Nephron progenitor cell (in vitro differentiated cells): ENCODE measurements at regions not wholly inside any gene's neighbourhood (a gene's known extent, or its start where the extent isn't known, plus 50 kb on each side); places are given as distances from the start of the nearest gene placed in this dataset.

ENCODE experiments used
- DNase-seq: peaks from one replicate; pipeline ENCODE4 v3.0.0; 2021
- H3K27ac Mint-ChIP-seq: 2 replicates; pipeline ENCODE4 v1.8.0; 2021; ENCODE audit warnings: mild to moderate bottlenecking, moderate library complexity, mixed read lengths
- H3K27me3 Mint-ChIP-seq: 2 replicates; pipeline ENCODE4 v1.8.0; 2021; ENCODE audit warnings: mild to moderate bottlenecking, low read depth, mixed read lengths; ENCODE audit not compliant: poor library complexity
- H3K36me3 Mint-ChIP-seq: 2 replicates; pipeline ENCODE4 v1.8.0; 2021; ENCODE audit warnings: low read depth, mixed read lengths
- H3K4me1 Mint-ChIP-seq: 2 replicates; pipeline ENCODE4 v1.8.0; 2021; ENCODE audit warnings: mixed read lengths
- H3K4me3 Mint-ChIP-seq: 2 replicates; pipeline ENCODE4 v1.8.0; 2021; ENCODE audit warnings: mild to moderate bottlenecking, moderate library complexity, mixed read lengths
- H3K9me3 Mint-ChIP-seq: 2 replicates; pipeline ENCODE4 v1.8.0; 2021; ENCODE audit warnings: mild to moderate bottlenecking, moderate library complexity, mixed read lengths
- TF ChIP-seq, protein P1 (sequence below): fragments of 200-600 bp; sonication (generic); IDR thresholded peaks from 2 replicates; pipeline ENCODE4 v1.5.0; 2021; ENCODE audit warnings: antibody characterized with exemption

DNA sequence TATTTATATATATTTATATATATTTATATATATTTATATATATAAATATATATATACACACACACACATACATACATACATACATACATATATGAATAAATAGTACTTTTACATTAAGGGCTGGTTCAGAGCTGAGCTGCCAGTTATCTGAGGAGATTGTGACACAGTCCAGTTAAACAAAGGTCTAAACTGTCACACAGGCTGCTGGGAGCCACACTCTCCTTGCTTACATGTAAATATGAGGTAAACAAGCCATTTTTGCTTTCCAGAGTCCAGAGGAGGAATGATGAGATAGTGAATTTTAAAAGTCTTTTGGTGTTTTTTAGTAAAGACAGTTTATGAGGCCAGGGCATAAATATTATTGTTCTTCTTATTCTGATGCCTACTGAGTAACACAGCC, 377.5 kb upstream of the PIK3C3 start:
- Mint-ChIP-seq H3K36me3 (peaks cover 12% of the 10 kb centered on the region), H3K4me3 (no peak overlapping the region), H3K27me3 (peaks cover 3% of the 10 kb centered on the region), H3K4me1 (peaks cover 41% of the 10 kb centered on the region), H3K27ac (peak overlapping the region; percentile 66), H3K9me3 (no peaks in the 10 kb centered on the region)
- no peak for DNase-seq
- TF ChIP-seq, protein P1, sequence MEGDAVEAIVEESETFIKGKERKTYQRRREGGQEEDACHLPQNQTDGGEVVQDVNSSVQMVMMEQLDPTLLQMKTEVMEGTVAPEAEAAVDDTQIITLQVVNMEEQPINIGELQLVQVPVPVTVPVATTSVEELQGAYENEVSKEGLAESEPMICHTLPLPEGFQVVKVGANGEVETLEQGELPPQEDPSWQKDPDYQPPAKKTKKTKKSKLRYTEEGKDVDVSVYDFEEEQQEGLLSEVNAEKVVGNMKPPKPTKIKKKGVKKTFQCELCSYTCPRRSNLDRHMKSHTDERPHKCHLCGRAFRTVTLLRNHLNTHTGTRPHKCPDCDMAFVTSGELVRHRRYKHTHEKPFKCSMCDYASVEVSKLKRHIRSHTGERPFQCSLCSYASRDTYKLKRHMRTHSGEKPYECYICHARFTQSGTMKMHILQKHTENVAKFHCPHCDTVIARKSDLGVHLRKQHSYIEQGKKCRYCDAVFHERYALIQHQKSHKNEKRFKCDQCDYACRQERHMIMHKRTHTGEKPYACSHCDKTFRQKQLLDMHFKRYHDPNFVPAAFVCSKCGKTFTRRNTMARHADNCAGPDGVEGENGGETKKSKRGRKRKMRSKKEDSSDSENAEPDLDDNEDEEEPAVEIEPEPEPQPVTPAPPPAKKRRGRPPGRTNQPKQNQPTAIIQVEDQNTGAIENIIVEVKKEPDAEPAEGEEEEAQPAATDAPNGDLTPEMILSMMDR: no peak

DNA sequence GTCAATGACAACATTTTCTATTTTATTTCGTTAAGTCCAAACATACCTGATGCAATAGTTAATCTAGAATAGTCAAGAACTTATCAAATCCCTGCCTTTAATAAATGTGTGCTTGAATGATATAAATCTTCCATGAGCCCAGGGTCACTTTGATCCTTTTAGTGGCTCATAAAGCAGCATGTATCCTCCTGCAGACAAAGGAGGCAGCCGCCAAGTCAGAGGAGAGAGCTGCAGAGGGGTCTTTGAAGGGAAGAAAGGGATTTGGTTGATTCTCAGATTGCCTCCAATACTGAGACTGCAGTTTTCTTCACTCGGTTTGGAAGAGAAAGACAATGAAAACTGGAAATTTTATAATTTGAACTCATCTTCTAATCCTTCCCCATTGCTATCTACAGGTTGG, 378.4 kb upstream of the PIK3C3 start:
- H3K36me3 Mint-ChIP-seq: peaks cover 5% of the 10 kb centered on the region
- H3K27ac Mint-ChIP-seq: peak overlapping the region; percentile 83
- TF ChIP-seq, protein P1: no peak
- H3K9me3 Mint-ChIP-seq: no peaks in the 10 kb centered on the region
- H3K27me3 Mint-ChIP-seq: peaks cover 3% of the 10 kb centered on the region
- H3K4me3 Mint-ChIP-seq: no peak overlapping the region
- H3K4me1 Mint-ChIP-seq: peaks cover 41% of the 10 kb centered on the region
- peak; percentile 9 for DNase-seq

DNA sequence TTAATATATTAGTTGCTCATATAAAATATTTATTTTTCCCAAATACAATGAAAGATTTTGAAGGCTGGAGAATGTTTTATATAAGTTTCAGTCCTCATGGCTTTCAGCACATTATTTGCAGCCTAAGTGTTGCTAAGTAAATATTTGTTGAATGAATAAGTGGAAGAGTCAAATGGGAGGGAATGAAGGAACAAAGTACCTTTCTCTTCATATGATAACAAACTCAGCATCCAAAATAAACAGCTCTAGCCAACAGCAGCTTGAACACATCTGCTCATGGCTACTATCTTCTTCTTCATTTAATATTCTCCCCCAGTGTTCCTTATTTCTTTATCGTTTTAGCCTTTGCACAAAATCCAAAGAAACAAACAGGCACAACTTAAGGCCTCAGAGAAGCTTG, 385.2 kb upstream of the PIK3C3 start:
- Mint-ChIP-seq H3K36me3 (peaks cover 3% of the 10 kb centered on the region), H3K27ac (no peak overlapping the region), H3K4me3 (no peak overlapping the region), H3K9me3 (no peaks in the 10 kb centered on the region), H3K27me3 (peaks cover 2% of the 10 kb centered on the region), H3K4me1 (no peaks in the 10 kb centered on the region)
- DNase-seq: no peak
- TF ChIP-seq, protein P1: no peak

DNA sequence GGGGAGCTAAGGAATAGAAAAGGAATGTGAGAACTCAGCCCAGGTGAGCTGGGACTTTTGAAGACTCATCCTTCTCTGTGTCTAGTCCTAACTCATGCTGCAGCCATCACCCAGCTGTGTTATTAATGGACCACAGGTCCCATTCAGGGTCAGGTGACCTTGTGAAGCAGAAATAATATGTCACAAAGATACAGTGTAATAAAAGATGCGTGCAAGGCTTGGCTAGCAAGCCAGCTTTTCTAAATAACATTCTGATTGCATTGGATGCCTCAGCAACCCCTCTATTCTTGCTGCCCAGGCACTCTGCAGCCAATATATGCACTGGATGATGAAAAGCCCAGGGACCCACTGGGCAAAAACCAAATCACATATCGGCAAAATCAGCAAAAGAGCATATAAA, 393.1 kb upstream of the PIK3C3 start:
- H3K27ac Mint-ChIP-seq: peak overlapping the region; percentile 68
- H3K36me3 Mint-ChIP-seq: peaks cover 6% of the 10 kb centered on the region
- H3K27me3 Mint-ChIP-seq: no peaks in the 10 kb centered on the region
- TF ChIP-seq, protein P1: no peak
- no peaks in the 10 kb centered on the region for H3K9me3 Mint-ChIP-seq
- no peak overlapping the region for H3K4me3 Mint-ChIP-seq
- peaks cover 4% of the 10 kb centered on the region for H3K4me1 Mint-ChIP-seq
- DNase-seq: no peak

DNA sequence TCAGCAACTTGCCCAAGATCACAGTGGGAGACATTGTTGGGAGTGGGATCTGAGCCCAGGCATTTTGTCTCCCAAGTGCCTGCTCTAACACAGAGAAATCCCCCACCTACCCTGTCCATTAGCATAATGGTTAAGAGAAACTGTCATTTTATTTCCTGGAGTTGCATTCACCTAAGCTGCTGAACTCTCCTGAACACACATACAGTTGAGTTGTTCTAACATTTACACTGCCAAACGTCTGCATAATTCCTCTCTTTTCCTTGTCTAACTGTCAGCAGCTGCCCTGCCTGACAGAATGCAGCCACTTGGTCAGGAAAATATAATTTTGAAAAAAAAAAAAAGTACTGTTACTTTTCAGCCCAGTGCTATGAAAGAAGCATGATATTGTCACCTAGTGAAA, 396.3 kb upstream of the PIK3C3 start:
- Mint-ChIP-seq H3K36me3 (peaks cover 6% of the 10 kb centered on the region), H3K27me3 (no peaks in the 10 kb centered on the region), H3K4me3 (no peak overlapping the region), H3K4me1 (peaks cover 4% of the 10 kb centered on the region), H3K9me3 (no peaks in the 10 kb centered on the region), H3K27ac (no peak overlapping the region)
- TF ChIP-seq, protein P1: no peak
- no peak for DNase-seq

DNA sequence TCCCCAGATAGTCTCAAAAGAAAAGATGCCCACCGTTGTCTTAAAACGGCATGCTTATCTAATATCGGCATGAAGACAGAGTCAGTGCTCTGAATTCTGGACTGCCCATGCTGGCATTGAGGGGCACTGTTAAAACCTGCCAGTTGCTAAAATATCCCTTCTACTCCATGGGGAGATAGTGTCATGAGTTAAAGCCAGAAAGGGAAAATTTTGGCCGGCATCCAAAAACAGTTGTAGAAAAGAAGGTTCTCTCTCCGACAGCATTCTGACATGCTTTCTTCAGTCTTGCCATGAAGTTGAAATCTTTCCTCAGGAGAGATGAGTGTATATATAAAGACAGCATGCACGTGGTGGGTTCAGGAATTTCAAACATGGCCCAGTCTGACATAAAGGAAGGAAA, 401.3 kb upstream of the PIK3C3 start:
- H3K4me3 Mint-ChIP-seq: no peak overlapping the region
- no peaks in the 10 kb centered on the region for H3K4me1 Mint-ChIP-seq
- no peak for DNase-seq
- no peaks in the 10 kb centered on the region for H3K27me3 Mint-ChIP-seq
- H3K27ac Mint-ChIP-seq: no peak overlapping the region
- peaks cover 4% of the 10 kb centered on the region for H3K36me3 Mint-ChIP-seq
- TF ChIP-seq, protein P1: no peak
- H3K9me3 Mint-ChIP-seq: no peaks in the 10 kb centered on the region
